ENCODE measurements at regions not wholly inside any gene's neighbourhood (a gene's known extent, or its start where the extent isn't known, plus 50 kb on each side); places are given as distances from the start of the nearest gene placed in this dataset.

GRCh38 chr16:72371307-72372086 is 199.5 kb upstream of the PMFBP1 start:
- no peak for TF ChIP-seq POLR2A (IDR thresholded peaks at IDR 0.05)
- no peak for TF ChIP-seq CTCF (IDR thresholded peaks at IDR 0.05 in 8 of 11, conservative IDR thresholded peaks at IDR 0.05 in 3 of 11)
- no peak for TF ChIP-seq POLR2AphosphoS5 (IDR thresholded peaks at IDR 0.05)
